ENCODE measurements at regions not wholly inside any gene's neighbourhood (a gene's known extent, or its start where the extent isn't known, plus 50 kb on each side); places are given as distances from the start of the nearest gene placed in this dataset.

GRCh38 chr14:82411298-82411697 is 877.6 kb upstream of the SEL1L start:
- TF ChIP-seq CTCF (IDR thresholded peaks at IDR 0.05) (no peak), POLR2A (IDR thresholded peaks at IDR 0.05) (no peak)
